Activated T-cell treated with anti-CD3 and anti-CD28 coated beads, Interleukin-2, amount 50 U/mL, for 72 hours (primary cell): ENCODE measurements at regions not wholly inside any gene's neighbourhood (a gene's known extent, or its start where the extent isn't known, plus 50 kb on each side); places are given as distances from the start of the nearest gene placed in this dataset.

ENCODE experiments used
- ATAC-seq, 2 donors: fragments of 150-1000 bp; cut with Tn5 transposase; replicated peaks in 1 of 2; 2 replicates each; pipeline ENCODE4 v1.10.0; 2021; ENCODE audit warnings: moderate library complexity in 2 of 2, mild to moderate bottlenecking in 1 of 2
- DNase-seq, 2 donors: peaks; one replicate each; pipeline ENCODE4 v3.0.0; 2021 to 2022; ENCODE audit warnings: mixed read lengths in 1 of 2
- H3K27ac Mint-ChIP-seq: one replicate; pipeline ENCODE4 v1.8.0; 2022; ENCODE audit warnings: mild to moderate bottlenecking, moderate library complexity, mixed read lengths
- H3K27me3 Mint-ChIP-seq: one replicate; pipeline ENCODE4 v1.8.0; 2022; ENCODE audit warnings: low read depth, mixed read lengths
- H3K36me3 Mint-ChIP-seq, 2 donors: one replicate each; pipeline ENCODE4 v1.8.0; 2022; ENCODE audit warnings: mixed read lengths in 2 of 2, mild to moderate bottlenecking in 1 of 2; ENCODE audit not compliant: insufficient read depth in 2 of 2
- H3K4me1 Mint-ChIP-seq: one replicate; pipeline ENCODE4 v1.8.0; 2022; ENCODE audit warnings: low read depth, mixed read lengths
- H3K4me3 Mint-ChIP-seq, 2 donors: one replicate each; pipeline ENCODE4 v1.8.0; 2022; ENCODE audit warnings: mild to moderate bottlenecking in 2 of 2, mixed read lengths in 2 of 2, moderate library complexity in 2 of 2
- H3K9me3 Mint-ChIP-seq, 2 donors: one replicate each; pipeline ENCODE4 v1.8.0; 2022; ENCODE audit warnings: mixed read lengths in 2 of 2

DNA sequence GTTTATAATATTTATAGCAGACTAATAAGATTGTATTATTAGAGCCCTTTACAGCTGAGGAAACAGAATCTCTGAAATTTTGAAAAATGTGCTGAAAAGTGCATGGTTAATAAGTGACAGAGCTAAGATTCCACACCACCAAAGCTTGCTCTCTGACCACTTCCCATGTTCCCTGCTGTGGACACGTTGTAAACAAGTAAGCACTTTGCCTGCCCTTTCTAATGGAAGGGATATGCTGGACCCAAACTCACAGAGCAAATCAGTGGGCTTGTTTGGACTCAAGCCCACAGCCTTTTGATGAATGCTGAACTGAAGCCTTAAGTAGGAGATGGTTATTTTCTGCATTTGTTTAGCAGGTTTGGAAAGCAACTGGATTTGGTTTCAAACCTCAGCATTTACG, 214.0 kb upstream of the TMEM72 start:
- no peaks in the 10 kb centered on the region for H3K4me1 Mint-ChIP-seq
- no peak overlapping the region for H3K4me3 Mint-ChIP-seq
- no peak overlapping the region for H3K27ac Mint-ChIP-seq
- H3K9me3 Mint-ChIP-seq = peaks cover 0 to 4% of the 10 kb centered on the region in 2 donors
- H3K27me3 Mint-ChIP-seq = no peaks in the 10 kb centered on the region
- ATAC-seq (no peak), DNase-seq (no peak)
- no peaks in the 10 kb centered on the region for H3K36me3 Mint-ChIP-seq

DNA sequence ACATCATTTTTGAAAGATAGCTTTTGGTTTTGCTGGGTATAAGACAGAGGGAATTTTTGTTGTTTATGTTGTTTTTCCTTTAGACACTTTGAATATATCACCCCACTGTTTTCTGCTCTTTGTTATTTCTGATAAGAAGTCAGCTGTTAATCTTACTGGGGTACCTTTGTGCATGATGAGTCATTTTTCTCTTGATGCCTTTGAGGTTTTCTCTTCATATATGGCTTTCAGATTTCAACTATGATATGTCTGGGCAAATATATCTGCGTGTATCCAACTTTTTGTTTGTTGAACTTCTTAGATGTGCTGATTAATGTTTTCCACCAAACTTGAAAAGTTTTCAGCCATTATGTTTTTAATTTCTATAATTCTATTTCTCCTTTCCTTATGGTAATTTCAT, 208.6 kb upstream of the TMEM72 start:
- H3K4me1 Mint-ChIP-seq = no peaks in the 10 kb centered on the region
- ATAC-seq (no peak), DNase-seq (no peak)
- no peaks in the 10 kb centered on the region for H3K27me3 Mint-ChIP-seq
- no peak overlapping the region for H3K27ac Mint-ChIP-seq
- H3K4me3 Mint-ChIP-seq = no peak overlapping the region
- peaks cover 5 to 9% of the 10 kb centered on the region in 2 donors for H3K9me3 Mint-ChIP-seq
- peaks cover 0 to 2% of the 10 kb centered on the region in 2 donors for H3K36me3 Mint-ChIP-seq

DNA sequence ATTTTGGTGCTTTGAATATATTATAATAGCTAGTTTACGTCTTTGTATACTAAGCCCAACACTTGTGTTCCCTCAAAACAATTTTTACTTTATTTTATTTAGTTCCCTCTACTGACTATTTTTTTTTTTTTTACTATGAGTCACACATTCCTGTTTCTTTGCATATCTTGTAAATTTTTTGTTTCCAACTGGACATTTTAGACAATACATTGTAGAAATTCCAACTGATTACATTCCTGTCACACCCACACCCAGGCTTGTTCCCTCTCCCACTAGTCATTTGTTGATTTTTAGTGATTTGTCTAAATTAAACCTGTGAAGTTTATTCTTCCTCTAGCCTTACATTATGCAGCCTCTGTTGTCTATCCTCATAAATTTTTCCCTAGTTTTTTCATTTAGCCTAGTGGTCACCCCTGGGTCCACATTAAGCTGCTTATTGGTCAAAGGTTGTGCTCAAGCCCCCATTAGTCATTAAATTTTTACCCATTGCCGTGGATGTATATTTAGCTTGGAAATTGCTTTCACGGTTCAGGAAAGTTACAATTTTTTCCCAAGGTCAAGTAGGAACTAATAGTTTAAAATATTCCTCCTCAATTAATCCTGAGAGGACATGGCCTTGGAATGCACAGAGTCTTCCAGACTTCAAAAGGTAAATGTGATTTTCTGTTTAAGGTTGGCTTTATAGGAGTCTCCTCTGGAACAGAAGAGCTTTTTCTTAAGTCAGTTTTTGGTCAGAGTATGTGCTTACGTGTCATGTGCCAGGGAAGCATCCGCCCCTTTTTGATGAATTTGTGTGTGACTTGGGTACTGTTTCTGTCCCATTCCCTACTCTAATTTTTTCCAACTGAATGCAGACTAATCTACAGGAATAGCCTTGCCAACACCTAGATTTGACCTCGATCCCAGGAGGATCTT, 207.6 kb upstream of the TMEM72 start:
- Mint-ChIP-seq H3K9me3 (peaks cover 5 to 9% of the 10 kb centered on the region in 2 donors), H3K27me3 (no peaks in the 10 kb centered on the region), H3K4me1 (no peaks in the 10 kb centered on the region), H3K4me3 (no peak overlapping the region), H3K27ac (no peak overlapping the region), H3K36me3 (peaks cover 0 to 2% of the 10 kb centered on the region in 2 donors)
- no peak for DNase-seq
- no peak for ATAC-seq

DNA sequence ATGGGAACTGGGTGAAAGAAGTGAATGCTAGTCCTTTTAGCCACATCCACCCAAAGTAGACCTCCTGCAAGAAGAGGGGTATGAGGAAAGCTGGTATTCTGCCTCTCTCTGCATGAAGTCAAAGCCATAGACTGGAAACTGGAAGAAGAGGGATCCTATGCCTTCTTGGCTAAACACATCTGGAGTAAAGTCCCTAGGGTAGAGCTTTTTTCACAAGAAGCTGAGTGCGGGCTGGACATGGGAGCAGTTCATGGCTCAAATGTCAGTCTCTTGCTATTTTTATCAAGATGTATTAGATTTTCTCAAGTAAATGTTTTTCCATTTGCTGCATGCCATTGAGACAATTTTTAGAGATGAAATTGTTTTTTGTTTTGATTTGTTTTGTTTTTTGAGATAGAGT, 206.5 kb upstream of the TMEM72 start:
- H3K36me3 Mint-ChIP-seq = peaks cover 0 to 2% of the 10 kb centered on the region in 2 donors
- H3K27ac Mint-ChIP-seq = no peak overlapping the region
- H3K9me3 Mint-ChIP-seq = peaks cover 5 to 9% of the 10 kb centered on the region in 2 donors
- no peak overlapping the region for H3K4me3 Mint-ChIP-seq
- DNase-seq = no peak
- H3K4me1 Mint-ChIP-seq = no peaks in the 10 kb centered on the region
- H3K27me3 Mint-ChIP-seq = no peaks in the 10 kb centered on the region
- ATAC-seq = no peak

DNA sequence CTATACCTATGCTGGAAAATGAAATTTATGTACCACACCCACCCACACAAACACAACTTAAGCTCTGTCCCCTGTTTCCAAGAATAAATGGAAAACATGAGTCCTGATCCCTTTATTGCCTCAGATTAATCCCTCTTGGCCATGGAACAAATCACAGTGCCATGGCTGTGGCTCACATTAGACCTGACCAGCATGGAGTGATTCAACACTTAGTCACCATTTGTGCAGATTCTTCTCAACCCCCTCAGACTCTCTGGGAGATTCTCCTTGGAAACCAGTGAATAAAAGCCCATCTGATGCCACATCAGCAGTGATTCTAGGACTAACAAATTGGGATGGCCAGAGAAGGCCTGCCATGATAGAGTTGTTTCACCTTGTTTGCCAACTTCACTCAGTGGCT, 204.4 kb upstream of the TMEM72 start:
- Mint-ChIP-seq H3K4me1 (no peaks in the 10 kb centered on the region), H3K27me3 (no peaks in the 10 kb centered on the region)

DNA sequence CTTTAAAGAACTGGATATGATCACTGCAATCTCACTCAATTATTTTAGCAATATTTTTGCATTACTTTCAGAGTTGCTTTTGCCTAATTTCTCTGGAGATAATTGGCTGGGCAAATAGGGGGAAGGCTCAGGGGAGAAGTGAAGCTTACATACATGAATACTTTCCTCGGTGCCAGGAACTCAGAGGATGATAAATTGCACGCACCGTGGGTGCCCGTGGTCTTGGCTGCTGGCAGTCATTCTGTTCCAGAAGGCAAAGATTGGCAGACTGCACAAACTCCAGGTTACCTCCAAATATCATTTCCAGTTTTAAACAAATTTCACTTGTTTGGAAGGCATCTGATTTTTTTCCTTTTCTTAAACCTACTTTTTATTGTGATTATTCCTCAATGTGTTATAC, 197.8 kb upstream of the TMEM72 start:
- DNase-seq (no peak), ATAC-seq (no peak)
- H3K4me3 Mint-ChIP-seq = no peak overlapping the region
- peaks cover 0 to under 1% of the 10 kb centered on the region in 2 donors for H3K9me3 Mint-ChIP-seq
- H3K27me3 Mint-ChIP-seq = no peaks in the 10 kb centered on the region
- no peaks in the 10 kb centered on the region for H3K4me1 Mint-ChIP-seq
- no peak overlapping the region for H3K27ac Mint-ChIP-seq
- H3K36me3 Mint-ChIP-seq = no peaks in the 10 kb centered on the region

More for the DNA sequence above, 204.4 kb upstream of the TMEM72 start:
- Mint-ChIP-seq H3K9me3 (peaks cover 5 to 9% of the 10 kb centered on the region in 2 donors), H3K27ac (no peak overlapping the region), H3K4me3 (no peak overlapping the region), H3K36me3 (peaks cover 0 to 2% of the 10 kb centered on the region in 2 donors)
- DNase-seq (no peak), ATAC-seq (no peak)

DNA sequence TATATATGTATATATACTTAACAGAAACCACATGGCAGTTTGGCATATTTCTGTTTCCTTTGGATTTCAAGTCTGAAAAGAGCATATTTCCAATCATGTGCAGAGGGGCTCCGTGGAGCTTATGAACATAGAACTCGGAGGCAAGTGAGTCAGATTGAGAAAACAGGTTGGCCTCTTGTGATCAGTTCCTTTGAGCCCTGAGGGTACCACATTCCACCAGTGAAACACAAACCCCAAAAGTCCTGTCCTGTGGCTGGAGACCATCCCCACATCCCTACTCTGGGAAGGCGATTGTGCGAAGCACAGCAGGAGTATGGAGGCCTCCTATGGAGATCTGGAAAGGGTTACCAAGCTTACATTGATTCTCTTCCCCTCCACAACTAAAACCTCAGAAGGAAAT, 196.7 kb upstream of the TMEM72 start:
- DNase-seq (no peak), ATAC-seq (no peak)
- peaks cover 0 to 2% of the 10 kb centered on the region in 2 donors for H3K9me3 Mint-ChIP-seq
- no peaks in the 10 kb centered on the region for H3K36me3 Mint-ChIP-seq
- no peak overlapping the region for H3K4me3 Mint-ChIP-seq
- no peaks in the 10 kb centered on the region for H3K4me1 Mint-ChIP-seq
- no peak overlapping the region for H3K27ac Mint-ChIP-seq
- no peaks in the 10 kb centered on the region for H3K27me3 Mint-ChIP-seq

DNA sequence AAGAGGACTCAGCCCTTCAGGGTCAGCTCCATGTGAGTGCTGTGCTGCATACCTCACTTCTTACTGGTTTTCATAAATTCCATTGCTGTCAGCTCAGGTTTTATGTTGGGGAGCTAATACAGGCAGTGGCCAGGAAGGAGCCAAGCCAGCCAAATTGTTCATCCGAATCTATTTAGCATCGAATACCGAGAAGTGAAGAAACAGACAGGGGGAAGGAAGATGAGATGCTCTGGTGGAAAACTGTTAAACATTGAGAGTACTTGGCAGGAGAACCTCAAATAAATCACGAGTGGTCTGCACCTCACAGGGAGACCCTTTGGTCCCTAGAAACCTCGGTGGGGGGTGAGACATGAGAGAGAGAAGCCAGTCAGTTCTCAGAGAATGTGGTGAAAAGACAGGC, 196.0 kb upstream of the TMEM72 start:
- Mint-ChIP-seq H3K9me3 (peaks cover 0 to 2% of the 10 kb centered on the region in 2 donors), H3K4me1 (no peaks in the 10 kb centered on the region), H3K27me3 (no peaks in the 10 kb centered on the region), H3K4me3 (no peak overlapping the region), H3K36me3 (no peaks in the 10 kb centered on the region), H3K27ac (no peak overlapping the region)
- ATAC-seq (no peak), DNase-seq (no peak)

DNA sequence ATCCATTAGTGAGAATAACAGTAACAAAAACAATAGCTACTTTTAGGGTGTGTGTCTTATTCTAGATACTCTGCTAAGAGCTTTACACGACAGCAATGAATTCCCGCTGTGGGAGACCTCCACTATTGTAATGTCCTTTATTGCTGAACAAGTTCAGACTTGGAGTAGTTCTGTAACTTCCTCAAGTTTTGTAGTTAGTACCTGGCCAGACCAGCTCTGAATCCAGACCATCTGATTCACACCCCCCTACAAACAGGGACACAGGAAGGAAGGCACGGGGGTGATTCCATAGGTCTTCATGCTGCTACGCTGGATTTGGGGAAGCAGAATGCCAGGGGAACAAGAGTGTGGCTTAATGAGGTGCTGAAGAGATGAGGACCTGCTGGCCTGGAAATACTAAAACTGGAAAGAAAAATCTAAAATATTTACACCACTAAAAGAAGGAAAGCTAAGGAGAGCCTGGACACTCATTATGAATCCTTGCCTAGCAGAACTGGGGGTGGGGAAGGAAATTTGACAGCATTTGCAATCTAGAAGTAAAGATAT, 194.6 kb upstream of the TMEM72 start:
- DNase-seq (no peak), ATAC-seq (no peak)
- Mint-ChIP-seq H3K4me3 (no peak overlapping the region), H3K4me1 (no peaks in the 10 kb centered on the region), H3K36me3 (no peaks in the 10 kb centered on the region), H3K9me3 (peaks cover 0 to 2% of the 10 kb centered on the region in 2 donors), H3K27me3 (no peaks in the 10 kb centered on the region), H3K27ac (no peak overlapping the region)

DNA sequence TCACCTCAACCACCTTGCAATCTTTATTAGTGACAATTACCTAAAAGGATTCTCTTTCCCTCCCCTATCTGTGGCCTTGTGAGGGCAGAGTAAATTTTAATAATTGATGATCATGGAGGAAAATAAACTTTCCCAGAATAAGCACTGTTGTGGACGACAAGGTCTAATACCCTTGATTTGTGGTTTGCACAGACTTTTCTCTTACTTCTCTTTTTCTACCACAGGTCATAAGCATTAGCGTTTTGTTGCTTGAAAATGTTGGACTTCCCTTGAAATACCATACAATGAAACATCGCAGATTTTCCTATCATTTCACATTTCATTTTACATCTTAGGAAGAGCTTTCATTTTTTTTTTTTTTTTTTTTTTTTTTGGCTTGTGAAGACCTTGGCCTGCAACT, 188.1 kb upstream of the TMEM72 start:
- peaks cover 0 to 5% of the 10 kb centered on the region in 2 donors for H3K9me3 Mint-ChIP-seq
- no peaks in the 10 kb centered on the region for H3K36me3 Mint-ChIP-seq
- H3K27ac Mint-ChIP-seq = no peak overlapping the region
- peaks cover 8% of the 10 kb centered on the region for H3K27me3 Mint-ChIP-seq
- no peak overlapping the region for H3K4me3 Mint-ChIP-seq
- DNase-seq (no peak), ATAC-seq (no peak)
- peaks cover 5% of the 10 kb centered on the region for H3K4me1 Mint-ChIP-seq

DNA sequence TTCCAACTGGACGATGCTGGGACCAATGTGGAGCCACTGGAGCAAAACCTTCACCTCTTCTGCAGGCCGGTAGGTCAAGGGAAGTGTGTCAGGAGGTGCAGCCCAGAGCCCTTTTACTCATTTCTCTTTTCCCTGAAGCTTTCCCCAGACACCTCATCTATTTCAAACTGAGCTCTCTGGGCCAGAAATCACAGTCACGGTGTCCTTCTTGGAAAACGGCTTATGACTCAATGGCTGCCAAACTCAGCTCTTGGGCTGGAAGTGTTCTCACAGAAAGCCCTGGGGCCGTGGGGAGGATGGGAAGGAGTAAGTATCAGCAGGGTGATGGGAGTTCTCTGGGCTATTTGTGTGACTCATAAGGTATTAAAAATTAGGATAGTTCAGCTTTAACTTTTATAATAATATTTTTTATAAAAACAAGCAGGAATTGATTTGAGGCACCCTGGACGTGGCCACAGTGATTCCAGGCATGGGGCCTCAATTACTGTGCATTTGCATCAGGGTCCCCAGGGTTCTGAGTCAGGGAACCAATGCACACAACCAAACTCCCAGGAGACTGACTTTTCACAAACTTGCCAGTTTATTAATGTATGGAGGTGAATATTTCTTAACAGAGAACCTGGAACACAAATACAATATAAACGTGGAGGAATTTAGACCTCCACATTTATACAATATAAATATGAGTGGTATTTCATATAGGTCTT, 187.4 kb upstream of the TMEM72 start:
- no peak for DNase-seq
- peaks cover 8% of the 10 kb centered on the region for H3K27me3 Mint-ChIP-seq
- H3K36me3 Mint-ChIP-seq = no peaks in the 10 kb centered on the region
- peaks cover 0 to 4% of the 10 kb centered on the region in 2 donors for H3K9me3 Mint-ChIP-seq
- H3K4me3 Mint-ChIP-seq = no peak overlapping the region
- no peak for ATAC-seq
- no peak overlapping the region for H3K27ac Mint-ChIP-seq
- peaks cover 5% of the 10 kb centered on the region for H3K4me1 Mint-ChIP-seq

DNA sequence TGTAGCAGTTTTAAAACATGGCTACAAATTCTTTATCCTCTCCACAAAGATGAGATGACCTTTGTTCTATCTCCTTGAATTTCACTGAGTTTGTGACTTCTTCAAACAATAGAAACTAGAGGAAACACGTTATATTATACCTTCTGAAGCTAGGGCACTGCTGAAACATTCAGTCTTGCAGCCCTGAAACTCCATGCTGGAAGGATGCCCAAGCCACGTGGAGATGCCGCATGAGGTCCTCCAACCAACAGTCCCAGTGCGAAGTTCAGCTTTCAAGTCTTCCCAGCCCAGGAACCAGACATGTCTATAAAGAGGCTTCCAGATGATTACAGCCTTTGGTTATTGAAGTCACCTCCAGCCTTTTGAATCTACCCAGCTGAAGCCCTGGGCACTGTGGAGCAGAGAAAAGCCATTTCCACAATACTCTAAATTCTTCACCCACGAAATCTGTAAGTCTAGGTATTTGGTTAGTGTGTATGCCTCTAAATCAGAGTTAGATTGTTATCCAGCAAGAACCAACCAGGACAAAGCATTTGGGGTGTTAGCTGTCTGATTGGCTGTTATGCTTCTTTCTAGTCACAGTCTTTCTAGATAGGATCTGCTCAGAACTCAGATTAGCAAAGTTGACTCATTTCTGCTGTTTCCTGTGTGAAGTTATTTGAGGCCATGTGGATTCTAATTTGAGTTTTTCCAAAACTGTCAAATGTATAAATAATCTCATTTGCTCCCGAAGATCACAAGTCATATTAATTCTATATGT, 186.5 kb upstream of the TMEM72 start:
- no peak overlapping the region for H3K4me3 Mint-ChIP-seq
- no peak for DNase-seq
- H3K36me3 Mint-ChIP-seq = no peaks in the 10 kb centered on the region
- ATAC-seq = no peak
- peaks cover 3 to 4% of the 10 kb centered on the region in 2 donors for H3K9me3 Mint-ChIP-seq
- H3K27me3 Mint-ChIP-seq = peaks cover 8% of the 10 kb centered on the region
- H3K27ac Mint-ChIP-seq = no peak overlapping the region
- H3K4me1 Mint-ChIP-seq = peaks cover 5% of the 10 kb centered on the region

DNA sequence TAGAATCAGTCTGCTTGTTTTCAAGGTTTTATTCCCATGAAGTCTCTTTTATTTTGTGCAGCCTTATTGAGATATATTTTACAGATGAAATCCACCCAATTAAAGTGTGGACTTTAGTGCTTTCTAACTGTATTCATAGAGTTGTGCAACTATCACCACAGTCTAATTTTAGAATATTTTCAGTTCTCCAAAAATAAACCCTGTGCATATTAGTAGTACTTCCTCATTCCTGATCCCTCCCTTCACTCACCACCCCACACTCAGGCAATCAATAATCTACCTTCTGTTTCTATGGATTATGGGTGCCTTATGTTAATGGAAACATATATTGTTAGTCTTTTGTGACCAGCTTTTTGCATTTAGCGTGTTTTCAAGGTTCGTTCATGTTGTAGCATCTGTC, 185.7 kb upstream of the TMEM72 start:
- no peaks in the 10 kb centered on the region for H3K36me3 Mint-ChIP-seq
- H3K9me3 Mint-ChIP-seq = peaks cover 3 to 6% of the 10 kb centered on the region in 2 donors
- ATAC-seq (no peak), DNase-seq (no peak)
- H3K27me3 Mint-ChIP-seq = peaks cover 8% of the 10 kb centered on the region
- no peak overlapping the region for H3K27ac Mint-ChIP-seq
- peaks cover 5% of the 10 kb centered on the region for H3K4me1 Mint-ChIP-seq
- H3K4me3 Mint-ChIP-seq = no peak overlapping the region
